ENCODE measurements at regions not wholly inside any gene's neighbourhood (a gene's known extent, or its start where the extent isn't known, plus 50 kb on each side); places are given as distances from the start of the nearest gene placed in this dataset.

- no peaks in the 10 kb centered on the region; a peak in 1 of 7 replicates for H3K27me3 ChIP-seq (replicated peaks in 1 of 4; ENCODE audit: control insufficient read depth in 3 of 4, extremely low read depth in 1 of 4, insufficient read depth in 3 of 4, low read length in 3 of 4)
- H4K20me1 ChIP-seq (replicated peaks in 1 of 2; ENCODE audit: control insufficient read depth in 1 of 2, insufficient read depth in 2 of 2, low read length in 2 of 2) = no peaks in the 10 kb centered on the region
- H3K9me3 ChIP-seq (ENCODE audit: insufficient read depth in 2 of 2, low read depth in 1 of 2, low read length in 1 of 2) = peaks cover 0 to 3% of the 10 kb centered on the region in 2 experiments; a peak in 1 of 4 replicates
- H4K8ac ChIP-seq (ENCODE audit: extremely low read depth, insufficient read depth, low read length) = no peak overlapping the region
- no peak overlapping the region for H3K23ac ChIP-seq (ENCODE audit: insufficient read length)
- no peak overlapping the region for H3K4me3 ChIP-seq (ENCODE audit: extremely low read depth in 1 of 4, insufficient read depth in 2 of 4, low read depth in 3 of 4, low read length in 4 of 4)
- H3K4me1 ChIP-seq (replicated peaks in 1 of 4; ENCODE audit: control insufficient read depth in 3 of 4, insufficient read depth in 4 of 4, low read length in 3 of 4) = no peaks in the 10 kb centered on the region; a peak in 1 of 7 replicates
- ChIA-PET CTCF (ENCODE audit: partially characterized antibody) (interaction anchor here (1.8 kb wide), 1 partner anchor 293 kb away, joined by 7 read pairs; no protein-coding TSS in a partner anchor), POLR2A (ENCODE audit: partially characterized antibody) (interaction anchor here (1.5 kb wide), 1 partner anchor 57 kb away, joined by 4 read pairs; no protein-coding TSS in a partner anchor)
- no peak overlapping the region for H2AFZ ChIP-seq (ENCODE audit: low read length)
- H3K79me1 ChIP-seq (ENCODE audit: low read depth, low read length) = no peaks in the 10 kb centered on the region
- H2BK5ac ChIP-seq (ENCODE audit: low read depth, low read length) = no peak overlapping the region
- H3K36me3 ChIP-seq (ENCODE audit: control insufficient read depth in 2 of 4, insufficient read depth in 4 of 4, low read length in 3 of 4) = no peaks in the 10 kb centered on the region
- no peak overlapping the region for H2BK15ac ChIP-seq (ENCODE audit: low read length)
- H2BK20ac ChIP-seq (ENCODE audit: low read length) = no peak overlapping the region
- no peak overlapping the region for H3K14ac ChIP-seq (ENCODE audit: insufficient read length)
- H2AK5ac ChIP-seq (ENCODE audit: low read depth, low read length) = no peak overlapping the region
- DNase-seq (ENCODE audit: low read depth in 1 of 2, low spot score in 2 of 2) (no peak), FAIRE-seq (no peak)
- TF ChIP-seq, protein P1, sequence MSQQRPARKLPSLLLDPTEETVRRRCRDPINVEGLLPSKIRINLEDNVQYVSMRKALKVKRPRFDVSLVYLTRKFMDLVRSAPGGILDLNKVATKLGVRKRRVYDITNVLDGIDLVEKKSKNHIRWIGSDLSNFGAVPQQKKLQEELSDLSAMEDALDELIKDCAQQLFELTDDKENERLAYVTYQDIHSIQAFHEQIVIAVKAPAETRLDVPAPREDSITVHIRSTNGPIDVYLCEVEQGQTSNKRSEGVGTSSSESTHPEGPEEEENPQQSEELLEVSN (IDR thresholded peaks at IDR 0.05) = no peak
- TF ChIP-seq TAF7 (optimal IDR thresholded peaks at IDR 0.05; ENCODE audit: borderline replicate concordance, low read depth, low read length) = no peak
- 93% methylated on average over 5 of the region's 6 CpGs; no CpG with 5 or more reads in 1 of the 2 experiments for WGBS, 2 experiments (ENCODE audit: extremely low coverage in 1 of 2, insufficient coverage in 1 of 2, insufficient read length in 1 of 2, insufficient replicate concordance in 2 of 2, low coverage in 1 of 2, low lambda C conversion rate in 2 of 2, missing lambda C conversion rate in 1 of 2)
- no peak overlapping the region for H2BK12ac ChIP-seq (ENCODE audit: low read depth, low read length)
- no peak overlapping the region for H2BK120ac ChIP-seq (replicated peaks; ENCODE audit: low read depth, low read length)
- no peak overlapping the region for H3K27ac ChIP-seq (ENCODE audit: low read depth, low read length)
- no peak overlapping the region for H3K56ac ChIP-seq (replicated peaks; ENCODE audit: insufficient read length, low read depth, low read length)
- H3K9ac ChIP-seq (replicated peaks in 1 of 4; ENCODE audit: extremely low read depth in 1 of 4, low read depth in 3 of 4, low read length in 3 of 4) = no peak overlapping the region
- no peaks in the 10 kb centered on the region for H3K23me2 ChIP-seq (ENCODE audit: low read depth, low read length)
- no peak overlapping the region for H3K4me2 ChIP-seq (ENCODE audit: insufficient read depth in 1 of 2, low read depth in 2 of 2, low read length in 2 of 2)
- no peak overlapping the region for H3K4ac ChIP-seq (replicated peaks; ENCODE audit: insufficient read length, low read depth, low read length)
- H3K79me2 ChIP-seq (ENCODE audit: control insufficient read depth in 1 of 2, insufficient read depth in 2 of 2, low read length in 2 of 2) = no peaks in the 10 kb centered on the region
- no peak overlapping the region for H4K91ac ChIP-seq (replicated peaks; ENCODE audit: insufficient read length, low read length)
- no peak overlapping the region for H3K18ac ChIP-seq (ENCODE audit: extremely low read depth, low read length)
- H4K5ac ChIP-seq (ENCODE audit: insufficient read length, low read depth, low read length) = no peak overlapping the region
Measured at GRCh38 chr2:3129867-3130266, 247.8 kb downstream of the EIPR1 start.

All from H1 (cell line).